Nephron progenitor cell (in vitro differentiated cells): ENCODE measurements at regions not wholly inside any gene's neighbourhood (a gene's known extent, or its start where the extent isn't known, plus 50 kb on each side); places are given as distances from the start of the nearest gene placed in this dataset.

ENCODE experiments used
- DNase-seq: peaks from one replicate; pipeline ENCODE4 v3.0.0; 2021
- H3K27ac Mint-ChIP-seq: 2 replicates; pipeline ENCODE4 v1.8.0; 2021; ENCODE audit warnings: mild to moderate bottlenecking, moderate library complexity, mixed read lengths
- H3K27me3 Mint-ChIP-seq: 2 replicates; pipeline ENCODE4 v1.8.0; 2021; ENCODE audit warnings: mild to moderate bottlenecking, low read depth, mixed read lengths; ENCODE audit not compliant: poor library complexity
- H3K36me3 Mint-ChIP-seq: 2 replicates; pipeline ENCODE4 v1.8.0; 2021; ENCODE audit warnings: low read depth, mixed read lengths
- H3K4me1 Mint-ChIP-seq: 2 replicates; pipeline ENCODE4 v1.8.0; 2021; ENCODE audit warnings: mixed read lengths
- H3K4me3 Mint-ChIP-seq: 2 replicates; pipeline ENCODE4 v1.8.0; 2021; ENCODE audit warnings: mild to moderate bottlenecking, moderate library complexity, mixed read lengths
- H3K9me3 Mint-ChIP-seq: 2 replicates; pipeline ENCODE4 v1.8.0; 2021; ENCODE audit warnings: mild to moderate bottlenecking, moderate library complexity, mixed read lengths
- CTCF ChIP-seq: fragments of 200-600 bp; sonication (generic); IDR thresholded peaks from 2 replicates; pipeline ENCODE4 v1.5.0; 2021; ENCODE audit warnings: antibody characterized with exemption

- no peaks in the 10 kb centered on the region for H3K9me3 Mint-ChIP-seq
- H3K27me3 Mint-ChIP-seq: peaks cover 7% of the 10 kb centered on the region
- H3K27ac Mint-ChIP-seq: no peak overlapping the region
- no peaks in the 10 kb centered on the region for H3K36me3 Mint-ChIP-seq
- no peak overlapping the region for H3K4me3 Mint-ChIP-seq
- no peak for DNase-seq
- peaks cover 20% of the 10 kb centered on the region for H3K4me1 Mint-ChIP-seq
- TF ChIP-seq CTCF: no peak
Measured at GRCh38 chr13:30026093-30026492, 175.7 kb upstream of the UBL3 start.

- peaks cover 7% of the 10 kb centered on the region for H3K27me3 Mint-ChIP-seq
- H3K4me1 Mint-ChIP-seq: peaks cover 26% of the 10 kb centered on the region
- no peak for DNase-seq
- no peak overlapping the region for H3K27ac Mint-ChIP-seq
- H3K36me3 Mint-ChIP-seq: no peaks in the 10 kb centered on the region
- TF ChIP-seq CTCF: no peak
- no peaks in the 10 kb centered on the region for H3K9me3 Mint-ChIP-seq
- no peak overlapping the region for H3K4me3 Mint-ChIP-seq
Measured at GRCh38 chr13:30025351-30025750, 174.9 kb upstream of the UBL3 start.

GRCh38 chr13:30024125-30024865 lies 173.9 kb upstream of the UBL3 start:
- no peak overlapping the region for H3K4me3 Mint-ChIP-seq
- no peak overlapping the region for H3K27ac Mint-ChIP-seq
- peaks cover 36% of the 10 kb centered on the region for H3K4me1 Mint-ChIP-seq
- H3K27me3 Mint-ChIP-seq: peaks cover 6% of the 10 kb centered on the region
- TF ChIP-seq CTCF: no peak
- DNase-seq: no peak
- H3K9me3 Mint-ChIP-seq: no peaks in the 10 kb centered on the region
- H3K36me3 Mint-ChIP-seq: no peaks in the 10 kb centered on the region

- Mint-ChIP-seq H3K36me3 (no peaks in the 10 kb centered on the region), H3K27ac (no peak overlapping the region), H3K9me3 (no peaks in the 10 kb centered on the region), H3K27me3 (peaks cover 4% of the 10 kb centered on the region), H3K4me3 (no peak overlapping the region), H3K4me1 (peaks cover 37% of the 10 kb centered on the region)
- no peak for TF ChIP-seq CTCF
- DNase-seq: no peak
Measured at GRCh38 chr13:30023196-30023895, 172.9 kb upstream of the UBL3 start.

GRCh38 chr13:30022796-30023195 lies 172.4 kb upstream of the UBL3 start:
- Mint-ChIP-seq H3K4me1 (peaks cover 42% of the 10 kb centered on the region), H3K4me3 (no peak overlapping the region), H3K27ac (no peak overlapping the region), H3K9me3 (no peaks in the 10 kb centered on the region), H3K36me3 (no peaks in the 10 kb centered on the region), H3K27me3 (peaks cover 4% of the 10 kb centered on the region)
- DNase-seq: no peak
- TF ChIP-seq CTCF: no peak
